ENCODE measurements at regions not wholly inside any gene's neighbourhood (a gene's known extent, or its start where the extent isn't known, plus 50 kb on each side); places are given as distances from the start of the nearest gene placed in this dataset.

DNA sequence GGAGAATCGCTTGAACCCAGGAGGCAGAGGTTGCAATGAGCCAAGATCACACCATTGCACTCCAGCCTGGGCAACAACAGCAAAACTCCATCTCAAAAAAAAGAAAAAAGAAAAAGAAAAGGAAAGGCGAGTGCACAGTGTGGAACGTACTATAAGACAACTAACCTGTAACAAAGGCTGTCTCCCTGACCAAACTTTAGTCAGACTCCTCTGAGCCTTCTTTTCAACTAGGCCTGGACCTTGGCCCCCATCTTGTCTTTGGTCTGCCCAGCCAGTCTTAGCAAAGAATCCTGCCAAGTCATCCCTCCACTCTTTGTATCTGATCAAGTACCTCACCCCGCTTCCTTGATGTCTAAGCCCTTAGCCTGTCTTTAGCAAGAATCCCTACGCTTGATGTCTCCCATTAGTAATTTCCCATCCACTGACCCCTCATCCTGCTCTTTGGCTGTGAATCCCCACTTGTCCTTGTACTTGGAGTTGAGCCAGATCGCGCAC is 68.9 kb upstream of the KDM7A start:
- intact Hi-C loops (cut with DNase I) = no loop called here
- DNase-seq (ENCODE audit: low spot score) = no peak

DNA sequence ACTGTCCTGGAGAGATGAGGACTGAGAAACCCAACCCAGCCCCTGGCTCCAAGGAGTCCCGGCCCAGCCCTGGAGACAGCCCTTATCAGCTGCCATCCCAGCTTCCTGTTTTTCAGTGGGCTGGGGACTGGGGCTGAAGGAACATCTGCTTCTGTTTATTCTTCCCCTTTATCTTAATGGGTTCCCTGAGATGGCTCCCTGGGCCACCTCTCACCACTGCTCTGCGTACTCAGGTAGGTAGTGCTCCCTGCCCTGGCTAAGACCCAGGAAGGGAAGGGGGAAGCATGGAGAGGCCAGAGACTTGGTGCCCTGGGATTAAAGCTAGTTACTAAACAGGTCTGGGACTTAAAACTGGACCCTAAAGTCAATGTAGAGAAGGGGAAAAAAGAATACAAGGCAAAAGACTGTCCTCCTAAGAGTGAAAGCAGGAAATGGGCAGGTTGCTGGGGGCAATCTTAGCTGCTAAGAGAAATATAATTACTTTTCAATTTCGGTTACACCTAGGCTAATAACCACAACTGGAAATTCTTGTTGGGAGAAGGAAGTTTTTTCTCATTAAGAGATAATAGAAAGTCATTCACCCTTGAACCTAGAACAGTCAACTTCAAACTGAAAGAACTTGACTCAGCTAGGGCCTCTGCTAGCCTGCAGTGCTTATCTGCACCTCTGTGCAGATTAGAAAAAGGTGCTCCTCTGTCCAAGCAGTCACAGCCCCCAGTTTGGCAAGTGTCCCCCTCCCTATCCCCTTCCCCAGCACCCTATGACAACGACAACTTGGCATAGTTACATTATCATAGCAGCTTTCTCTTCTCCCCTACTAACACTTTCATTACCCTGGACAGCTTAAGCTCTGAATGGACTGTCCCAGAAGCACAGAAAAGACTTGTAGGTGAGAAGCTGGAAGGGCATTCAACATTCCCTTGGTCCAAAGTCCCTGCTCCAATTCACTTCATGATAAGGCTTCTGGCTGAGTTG is 65.6 kb upstream of the KDM7A start:
- peak; percentile 6 for DNase-seq (ENCODE audit: low spot score)
- intact Hi-C loops (cut with DNase I) = no loop called here

DNA sequence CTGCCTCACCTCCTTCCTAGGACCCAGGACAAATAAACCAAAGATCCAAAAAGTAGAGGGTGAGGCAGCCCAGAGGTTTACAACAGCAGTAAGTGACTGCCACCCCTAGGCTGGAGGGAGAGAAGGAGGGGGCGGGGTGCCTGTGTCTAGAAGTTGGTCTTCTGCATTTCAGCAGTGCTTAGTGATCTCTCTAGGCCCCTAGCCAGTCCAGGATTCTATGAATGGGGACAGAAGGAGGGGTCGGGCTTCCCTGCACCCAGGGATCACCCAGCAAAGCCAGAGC is 62.8 kb upstream of the KDM7A start:
- intact Hi-C loops (cut with DNase I) = no loop called here
- peak; percentile 31 for DNase-seq (ENCODE audit: low spot score)

DNA sequence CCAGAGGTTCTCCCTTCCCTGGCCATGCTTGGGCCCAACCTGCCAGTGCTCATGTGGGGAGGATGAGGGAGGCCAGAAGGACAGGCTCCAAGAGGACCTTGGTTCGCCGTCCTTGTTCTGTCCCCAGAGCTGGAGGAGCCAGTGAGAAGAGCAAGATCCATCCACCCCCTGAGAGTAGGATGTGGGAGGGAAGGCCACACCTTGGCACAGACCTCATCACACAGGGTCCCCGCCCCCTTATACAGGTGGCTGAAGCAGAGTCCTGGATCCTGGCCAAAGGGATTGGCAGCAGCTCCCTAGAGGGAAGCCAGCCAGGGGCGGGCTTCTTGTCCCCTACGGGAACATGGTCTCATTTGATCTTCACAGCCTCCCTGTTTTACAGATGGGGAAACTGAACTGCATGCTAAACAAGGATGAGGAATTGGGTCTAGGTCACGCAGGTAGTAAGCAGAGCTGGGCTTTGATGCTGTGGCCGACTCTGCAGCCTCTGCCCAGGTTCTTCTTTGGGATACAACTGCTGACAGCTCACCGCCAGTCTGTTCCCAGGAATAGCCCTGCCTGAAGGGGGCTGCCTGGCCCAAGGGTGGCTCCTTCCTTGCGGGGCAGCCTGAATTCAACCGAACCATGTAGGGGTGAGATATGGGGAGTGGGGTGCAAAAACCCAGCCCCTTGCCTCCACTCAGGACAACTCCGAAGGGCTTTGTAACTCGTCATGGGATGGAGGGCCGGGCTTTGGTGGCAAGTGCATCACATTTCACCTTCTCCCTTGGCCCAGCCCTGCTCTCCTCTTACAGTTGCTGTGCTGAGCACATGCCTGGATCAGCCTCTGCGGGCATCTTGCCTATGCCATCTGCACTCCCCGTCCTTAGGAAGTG is 62.2 kb upstream of the KDM7A start:
- intact Hi-C loops (cut with DNase I) = no loop called here
- DNase-seq (ENCODE audit: low spot score) = peak; percentile 64

DNA sequence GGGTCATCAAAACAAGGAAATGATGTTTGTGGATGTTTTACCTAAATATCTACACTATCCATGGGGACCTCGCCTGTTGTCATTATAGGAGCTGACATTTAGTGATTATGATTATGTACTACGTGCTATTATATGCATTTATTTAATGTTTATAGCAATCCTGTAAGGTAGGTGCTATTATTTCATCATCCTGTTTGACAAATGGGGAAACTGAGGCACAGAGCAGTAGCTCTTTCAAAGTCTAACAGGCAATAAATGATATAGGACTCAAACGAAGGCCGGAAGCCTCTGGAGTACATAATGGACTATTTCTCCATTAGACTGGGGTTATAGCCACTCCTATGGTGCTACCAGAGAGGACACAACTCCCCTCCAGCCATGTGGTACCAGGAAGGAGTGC is 60.6 kb upstream of the KDM7A start:
- no peak for DNase-seq (ENCODE audit: low spot score)
- intact Hi-C loops (cut with DNase I) = no loop called here

DNA sequence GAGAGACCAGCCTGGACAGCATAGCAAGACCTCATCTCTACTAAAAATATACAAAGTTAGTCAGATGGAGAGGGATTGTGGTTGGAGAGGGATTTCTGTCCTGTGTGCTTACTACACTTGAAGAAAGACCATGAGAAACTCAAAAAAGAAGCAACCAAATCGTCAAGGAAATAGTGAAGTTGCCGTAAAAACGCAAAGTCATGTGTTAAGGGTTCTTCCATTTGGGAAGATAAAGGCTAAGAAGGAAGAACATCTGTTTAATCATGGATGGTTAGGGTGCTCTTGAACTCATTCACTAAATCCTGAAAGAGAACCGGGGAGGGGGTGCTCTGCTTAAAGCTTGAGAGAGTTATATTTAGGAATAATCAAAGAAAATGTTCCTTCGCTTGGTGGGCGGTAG is 59.8 kb upstream of the KDM7A start:
- intact Hi-C loops (cut with DNase I) = no loop called here
- no peak for DNase-seq (ENCODE audit: low spot score)

DNA sequence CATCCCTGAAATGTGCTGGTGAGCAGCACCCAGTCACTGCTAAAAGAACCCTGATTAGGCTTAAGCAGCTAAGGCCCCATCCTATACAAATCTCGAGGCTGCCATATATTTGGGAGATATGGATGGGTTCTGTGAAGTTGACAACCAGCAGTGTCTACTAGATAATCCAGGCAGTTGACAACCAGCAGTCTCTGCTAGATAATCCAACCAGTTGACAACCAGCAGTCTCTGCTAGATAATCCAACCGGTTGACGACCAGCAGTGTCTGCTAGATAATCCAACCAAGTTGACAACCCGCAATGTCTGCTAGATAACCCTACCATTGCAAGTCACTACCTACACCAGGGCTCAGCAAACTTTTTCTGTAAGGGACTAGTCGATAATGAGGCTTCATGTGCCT is 58.3 kb upstream of the KDM7A start:
- DNase-seq (ENCODE audit: low spot score) = peak; percentile 20
- intact Hi-C loops (cut with DNase I) = no loop called here

DNA sequence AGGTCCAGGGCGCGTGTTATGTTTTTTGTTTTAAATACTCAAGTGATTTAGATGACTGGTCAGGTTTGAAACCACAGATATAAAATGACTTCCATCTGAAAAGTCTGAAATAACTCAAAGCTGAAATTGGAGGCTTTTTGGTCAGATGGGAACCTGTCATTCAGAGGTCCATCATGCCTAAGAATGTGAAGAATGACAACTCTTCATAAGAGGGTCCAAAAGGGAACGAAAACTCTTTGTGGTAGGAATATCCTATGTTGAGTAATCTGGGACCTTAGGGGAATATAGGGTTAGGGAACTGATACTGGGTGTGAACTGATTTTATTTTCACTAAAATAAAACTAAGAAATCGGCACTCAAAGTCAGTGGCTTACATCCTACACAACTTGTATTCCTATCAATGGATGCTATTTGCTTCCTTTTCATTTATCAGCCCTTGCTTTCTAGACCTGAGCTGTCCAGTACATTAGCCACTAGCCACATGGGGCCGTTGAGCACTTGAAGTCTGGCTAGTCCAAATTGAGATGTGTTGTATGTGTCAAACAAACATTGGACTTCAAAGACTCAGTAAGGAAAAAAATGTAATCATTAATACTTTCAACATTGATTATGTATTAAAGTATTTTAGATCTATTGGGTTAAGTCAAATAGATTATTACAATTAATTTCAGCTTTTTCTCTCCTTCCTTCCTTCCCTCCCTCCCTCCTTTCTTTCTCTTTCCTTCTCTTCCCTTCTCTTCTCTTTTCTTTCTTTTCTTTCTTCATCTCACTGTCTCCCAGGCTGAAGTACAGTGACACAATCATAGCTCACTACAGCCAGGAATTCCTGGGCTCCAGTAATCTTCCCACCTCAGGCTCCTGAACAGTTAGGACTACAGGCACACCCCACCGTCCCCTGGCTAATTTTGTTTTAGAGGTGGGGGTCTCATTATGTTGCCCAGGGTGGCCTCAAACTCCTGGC is 56.5 kb upstream of the KDM7A start:
- intact Hi-C loops (cut with DNase I) = loop anchor here in 1 of 2 donors (2.0 kb wide), 1 partner anchor 48 kb away; no protein-coding TSS in a partner anchor
- DNase-seq (ENCODE audit: low spot score) = peak; percentile 41

DNA sequence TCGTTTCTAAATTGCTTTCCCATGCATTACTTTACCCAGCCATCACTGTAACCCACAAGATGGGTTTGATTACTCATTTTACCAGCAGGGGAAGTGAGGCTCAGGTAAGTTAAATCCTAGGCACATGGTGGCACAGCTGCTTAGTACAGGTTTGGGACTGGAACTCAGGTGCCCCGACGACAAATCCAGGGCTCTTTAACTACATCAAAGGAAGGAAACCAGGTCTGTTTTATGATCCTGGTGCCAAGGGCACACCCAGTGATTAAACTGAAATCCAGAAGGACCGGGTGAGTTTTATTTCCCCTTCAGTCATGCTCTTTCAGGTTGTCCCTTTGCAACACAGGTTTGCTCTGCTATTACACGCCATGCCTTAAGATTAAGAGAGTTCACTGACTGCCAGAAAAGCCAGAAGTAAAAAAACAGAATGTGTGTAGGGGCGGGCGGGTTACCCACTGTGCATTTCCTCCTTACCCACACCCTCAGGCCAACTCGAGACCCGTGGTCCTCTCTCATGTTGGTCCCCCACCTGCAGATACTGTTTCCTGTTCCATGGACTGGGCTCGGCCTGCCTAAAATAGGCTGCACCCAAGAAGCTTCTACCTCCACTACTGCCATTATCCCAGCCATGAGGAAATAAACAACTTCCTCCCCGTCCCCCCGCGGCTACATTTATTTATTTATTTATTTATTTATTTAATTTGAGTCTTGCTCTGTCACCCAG is 55.1 kb upstream of the KDM7A start:
- intact Hi-C loops (cut with DNase I) = loop anchor here in 1 of 2 donors (2.0 kb wide), 1 partner anchor 49 kb away; no protein-coding TSS in a partner anchor
- DNase-seq (ENCODE audit: low spot score) = peak; percentile 64

DNA sequence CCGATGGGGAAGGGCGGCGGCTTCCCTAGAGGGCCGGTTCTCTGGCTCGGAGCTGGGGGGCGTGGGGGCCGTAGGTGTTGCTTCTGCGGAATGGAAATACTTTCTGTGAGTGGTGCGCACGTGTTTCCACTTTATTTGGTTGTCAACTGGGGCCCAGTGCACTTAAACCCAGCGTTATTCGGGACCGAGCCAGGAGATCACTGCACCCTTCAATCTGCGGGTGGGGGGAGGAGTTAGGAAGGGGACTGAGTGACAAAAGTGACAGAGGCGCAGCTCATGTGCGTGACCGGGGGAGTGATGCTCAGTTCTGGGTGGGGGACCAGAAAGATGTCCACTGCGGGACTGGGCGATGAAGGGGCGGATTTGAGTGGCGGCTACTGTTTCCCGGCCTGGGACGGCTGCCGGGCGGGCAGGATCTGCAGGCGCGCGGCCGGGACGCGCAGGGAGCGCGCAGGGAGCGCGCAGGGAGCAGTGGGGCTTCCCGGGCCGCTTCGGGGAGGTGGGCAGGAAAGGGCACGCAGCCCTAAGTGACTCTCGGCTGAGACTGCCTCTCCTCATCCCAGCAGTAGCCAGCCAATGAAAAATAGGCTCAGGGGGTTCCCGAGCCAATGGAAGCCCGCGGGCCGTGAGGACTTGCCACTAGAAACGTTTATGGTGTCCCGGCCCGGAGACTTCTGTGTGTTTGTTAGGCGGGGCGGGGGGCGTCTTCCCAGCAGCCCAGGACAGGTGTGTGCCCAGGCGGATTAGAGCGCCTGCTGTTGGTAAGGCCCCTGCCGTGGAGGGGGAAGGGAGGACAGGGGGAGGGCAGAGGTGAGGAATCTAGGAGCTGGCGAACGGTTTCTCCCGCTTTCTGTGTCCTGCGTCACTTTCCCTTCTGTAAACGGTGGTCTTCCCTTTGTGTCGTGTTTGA is 54.3 kb upstream of the KDM7A start:
- intact Hi-C loops (cut with DNase I) = no loop called here
- DNase-seq (ENCODE audit: low spot score) = peak; percentile 84

DNA sequence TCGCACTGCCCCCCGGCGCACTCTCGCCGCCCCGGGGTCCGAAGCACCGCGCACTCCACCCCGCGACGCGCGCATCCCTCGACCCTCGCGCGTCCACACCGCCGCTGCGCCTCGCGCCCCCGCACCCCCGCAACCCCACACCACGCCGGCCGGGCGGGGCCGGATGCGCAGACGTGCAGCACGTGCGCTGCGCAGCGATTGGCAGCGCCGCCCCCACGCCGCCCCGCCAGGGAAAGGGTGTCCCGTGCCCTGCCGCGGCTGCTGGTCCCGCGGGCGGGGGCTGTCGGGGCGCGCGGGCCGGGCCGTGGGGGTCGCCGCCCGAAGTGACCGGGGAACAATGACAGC is 53.7 kb upstream of the KDM7A start:
- intact Hi-C loops (cut with DNase I) = no loop called here
- DNase-seq (ENCODE audit: low spot score) = peak; percentile 88

DNA sequence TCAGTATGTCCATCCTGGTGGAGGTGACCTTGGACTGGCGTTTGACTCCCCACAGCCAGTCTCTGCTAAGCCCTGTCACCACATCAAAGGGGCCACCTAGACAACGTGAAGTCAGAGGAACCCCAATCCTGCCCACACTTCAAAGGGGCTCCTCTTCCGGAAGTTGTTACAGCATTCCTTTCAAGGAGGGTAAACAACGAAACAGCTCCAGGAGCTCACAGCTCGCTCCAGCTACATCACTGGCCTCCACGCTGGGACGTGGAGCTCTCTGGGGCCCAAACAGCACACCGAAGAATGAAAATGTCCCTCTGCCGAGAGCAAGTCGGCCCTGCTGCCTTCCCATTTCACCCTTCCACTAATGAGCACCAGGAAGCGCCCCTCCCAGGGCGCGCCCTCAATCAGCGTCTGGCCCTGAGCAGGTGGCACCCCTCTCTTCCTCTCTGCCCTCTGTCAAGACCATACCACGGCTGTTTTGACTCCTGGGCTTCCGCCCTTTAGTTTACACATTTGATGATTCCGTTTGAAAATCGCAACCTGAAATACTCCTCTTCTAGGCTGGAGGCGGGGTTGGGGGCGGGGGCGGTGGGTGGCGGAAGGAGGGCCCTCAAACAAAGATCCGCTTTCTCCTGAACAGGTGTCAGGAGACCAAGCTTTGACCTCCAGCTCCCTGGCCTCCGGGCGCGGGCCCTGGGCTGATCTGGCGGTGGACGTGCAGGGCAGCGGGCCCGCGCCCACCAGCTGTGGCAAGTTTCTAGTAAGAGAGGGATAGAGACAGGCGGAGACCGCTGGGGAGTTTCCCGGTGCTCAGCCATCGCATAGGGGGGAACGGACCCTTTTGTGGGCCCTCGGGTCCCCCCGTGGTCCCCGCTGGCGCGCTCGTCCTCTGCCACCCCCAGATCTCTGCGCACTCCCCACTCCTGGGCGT is 53.1 kb upstream of the KDM7A start:
- intact Hi-C loops (cut with DNase I) = no loop called here
- peak; percentile 84 for DNase-seq (ENCODE audit: low spot score)

DNA sequence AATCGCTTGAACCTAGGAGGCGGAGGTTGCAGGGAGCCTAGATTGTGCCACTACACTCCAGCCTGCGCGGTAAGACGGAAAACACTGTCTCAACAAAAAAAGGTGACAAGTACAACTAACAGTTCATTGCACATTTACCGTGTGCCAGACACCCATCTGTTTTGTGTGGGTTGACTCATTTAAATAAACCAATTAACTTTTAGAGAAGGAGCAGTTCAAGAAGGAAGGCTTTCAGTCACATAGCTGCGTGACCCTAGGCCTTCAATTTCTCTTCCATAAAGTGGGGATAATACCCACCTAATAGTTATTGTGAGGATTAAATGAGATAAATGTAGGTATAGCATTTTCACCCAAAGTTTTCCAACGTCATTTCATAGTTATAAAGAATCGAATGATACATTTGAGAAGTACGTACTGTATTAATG is 52.3 kb upstream of the KDM7A start:
- DNase-seq (ENCODE audit: low spot score) = peak; percentile 5
- intact Hi-C loops (cut with DNase I) = no loop called here

Data from posterior vena cava (tissue), 2 donors.